B cell (primary cell): ENCODE measurements at regions not wholly inside any gene's neighbourhood (a gene's known extent, or its start where the extent isn't known, plus 50 kb on each side); places are given as distances from the start of the nearest gene placed in this dataset.

Experiments used
- ATAC-seq: fragments of 200-7000 bp; cut with Tn5 transposase; one replicate; pipeline ENCODE4 v1.10.0; 2021; ENCODE audit warnings: low read depth, mild to moderate bottlenecking, moderate number of reproducible peaks, moderate library complexity
- CTCF ChIA-PET: fragments of 350-600 bp; sonication (Branson Sonifier 250); formaldehyde crosslinking; loops from one replicate; lab custom pipeline; 2021; ENCODE audit warnings: antibody characterized with exemption, inconsistent platforms; lab: Charles Lee
- POLR2A ChIA-PET: fragments of 350-600 bp; sonication (Branson Sonifier 250); formaldehyde crosslinking; loops from one replicate; lab custom pipeline; 2021; ENCODE audit warnings: antibody characterized with exemption; lab: Charles Lee
- DNase-seq: peaks from one replicate; pipeline ENCODE4 v3.0.0; 2013
- H2AFZ ChIP-seq: 2 replicates; pipeline ENCODE4 v1.6.1; 2012; ENCODE audit warnings: mild to moderate bottlenecking, low read depth, low read length; ENCODE audit not compliant: insufficient read depth, poor library complexity, severe bottlenecking
- H3K27ac ChIP-seq, 2 donors: 1 replicate in 1 of 2; 2 replicates in 1 of 2; pipeline ENCODE4 v1.5.1; 2012 to 2013; ENCODE audit warnings: low read length in 2 of 2, mild to moderate bottlenecking in 2 of 2, moderate library complexity in 1 of 2
- H3K27me3 ChIP-seq, 4 experiments: fragments of 200-600 bp in 1 of 4; sonication (generic) in 1 of 4; replicated peaks in 1 of 4; 1 replicate in 2 of 4; 2 replicates in 2 of 4; pipeline versions ENCODE4 v1.6.1 to v1.7.0; 2013 to 2016; ENCODE audit warnings: low read length in 3 of 4, mild to moderate bottlenecking in 2 of 4, mixed read lengths in 1 of 4, moderate library complexity in 1 of 4; ENCODE audit not compliant: insufficient read depth in 4 of 4, control insufficient read depth in 3 of 4; ENCODE audit errors: control extremely low read depth in 1 of 4
- H3K36me3 ChIP-seq, 2 experiments: replicated peaks in 1 of 2; 1 replicate in 1 of 2; 2 replicates in 1 of 2; pipeline versions ENCODE4 v1.6.1 to v1.7.1; 2013; ENCODE audit warnings: low read length in 1 of 2; ENCODE audit not compliant: insufficient read depth in 2 of 2, control insufficient read depth in 1 of 2; ENCODE audit errors: control extremely low read depth in 1 of 2, extremely low read depth in 1 of 2
- H3K4me1 ChIP-seq, 2 donors: fragments of 200-600 bp in 1 of 2; sonication (generic) in 1 of 2; 1 replicate in 1 of 2; 2 replicates in 1 of 2; pipeline versions ENCODE4 v1.5.1 to v1.6.1; 2013 to 2017; ENCODE audit warnings: low read length in 2 of 2; ENCODE audit not compliant: control insufficient read depth in 2 of 2, insufficient read depth in 2 of 2
- H3K4me2 ChIP-seq: replicated peaks from 2 replicates; pipeline ENCODE3; 2012; ENCODE audit warnings: mild to moderate bottlenecking, low read depth, low read length; ENCODE audit not compliant: poor library complexity, severe bottlenecking
- H3K4me3 ChIP-seq, 5 experiments: fragments of 200-600 bp in 1 of 5; sonication (generic) in 1 of 5; 1 replicate in 3 of 5; 2 replicates in 2 of 5; pipeline versions ENCODE4 v1.5.1 to v1.7.0; 2011 to 2016; ENCODE audit warnings: low read length in 4 of 5, mild to moderate bottlenecking in 4 of 5, low read depth in 2 of 5, control low read depth in 1 of 5, moderate library complexity in 1 of 5; ENCODE audit not compliant: insufficient read depth in 1 of 5; ENCODE audit errors: control extremely low read depth in 1 of 5, extremely low read depth in 1 of 5
- H3K79me2 ChIP-seq: fragments of 200-600 bp; sonication (generic); one replicate; pipeline ENCODE4 v1.6.0; 2016; ENCODE audit warnings: low read length; ENCODE audit not compliant: control insufficient read depth, insufficient read depth
- H3K9ac ChIP-seq: fragments of 200-600 bp; sonication (generic); 2 replicates; pipeline ENCODE4 v1.6.1; 2017; ENCODE audit warnings: mild to moderate bottlenecking, low read length, moderate library complexity
- H3K9me3 ChIP-seq, 3 donors: one replicate each; pipeline versions ENCODE4 v1.6.1 to v1.7.1; 2013; ENCODE audit warnings: low read length in 2 of 3; ENCODE audit not compliant: control insufficient read depth in 2 of 3, insufficient read depth in 1 of 3; ENCODE audit errors: control extremely low read depth in 1 of 3
- H4K20me1 ChIP-seq: 2 replicates; pipeline ENCODE4 v1.6.0; 2012; ENCODE audit warnings: mild to moderate bottlenecking, low read length; ENCODE audit not compliant: insufficient read depth, control insufficient read depth, poor library complexity, severe bottlenecking
- H3K27ac Mint-ChIP-seq: one replicate; pipeline ENCODE4 v1.8.0; 2021; ENCODE audit warnings: mixed read lengths
- H3K27me3 Mint-ChIP-seq: one replicate; pipeline ENCODE4 v1.8.0; 2021; ENCODE audit warnings: mixed read lengths
- H3K4me1 Mint-ChIP-seq: one replicate; pipeline ENCODE4 v1.8.0; 2021; ENCODE audit warnings: mixed read lengths
- H3K4me3 Mint-ChIP-seq: one replicate; pipeline ENCODE4 v1.8.0; 2021; ENCODE audit warnings: mixed read lengths
- H3K9me3 Mint-ChIP-seq: one replicate; pipeline ENCODE4 v1.8.0; 2022; ENCODE audit warnings: mixed read lengths; ENCODE audit not compliant: insufficient read depth
- CTCF ChIP-seq: fragments of 200-600 bp; IDR thresholded peaks from one replicate; pipeline ENCODE4 v1.8.0; 2022; ENCODE audit warnings: antibody characterized with exemption, mild to moderate bottlenecking
- EZH2 ChIP-seq: IDR thresholded peaks from 2 replicates; pipeline ENCODE4 v1.6.1; 2012; ENCODE audit warnings: borderline replicate concordance, low read depth, mild to moderate bottlenecking, moderate library complexity, low read length; ENCODE audit not compliant: insufficient read depth, poor library complexity, severe bottlenecking
- WGBS: methylation state at CpG from one replicate; pipeline ENCODE4 v1.1.5; 2013; ENCODE audit warnings: missing lambda C conversion rate; ENCODE audit not compliant: insufficient coverage; 5-methylcytosine and 5-hydroxymethylcytosine counted together
- intact Hi-C: fragments of 100-400 bp; cut with micrococcal nuclease; formaldehyde crosslinking; loops from one replicate; pipeline ENCODE4 v1.10.0; 2022

DNA sequence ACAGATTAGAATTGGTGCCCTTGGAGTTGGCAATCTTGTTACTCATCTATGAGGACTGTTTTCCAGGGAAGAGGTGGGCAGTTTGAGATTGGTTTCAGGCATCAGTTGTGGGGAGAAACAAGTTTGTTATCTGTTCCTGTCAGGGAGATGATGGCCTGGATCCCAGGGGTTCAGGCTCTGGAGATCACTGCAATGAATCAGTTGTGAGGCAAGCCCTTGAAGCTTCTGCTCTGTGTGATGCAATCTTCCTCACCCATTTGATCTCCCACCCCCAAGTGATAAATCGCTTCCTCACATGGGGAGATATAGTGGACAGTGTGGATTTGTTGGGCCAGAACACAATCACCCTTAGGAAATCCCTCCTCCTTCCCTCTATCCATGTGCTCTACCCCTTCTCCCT, 276.6 kb upstream of the LRTM1 start:
- Mint-ChIP-seq H3K9me3 (no peaks in the 10 kb centered on the region), H3K27me3 (no peaks in the 10 kb centered on the region), H3K27ac (no peak overlapping the region), H3K4me3 (no peak overlapping the region), H3K4me1 (no peaks in the 10 kb centered on the region)
- Histone ChIP-seq H3K27ac (no peak overlapping the region), H3K4me1 (no peaks in the 10 kb centered on the region), H4K20me1 (no peaks in the 10 kb centered on the region), H3K36me3 (no peaks in the 10 kb centered on the region), H3K4me3 (no peak overlapping the region), H3K27me3 (no peaks in the 10 kb centered on the region), H3K9me3 (no peaks in the 10 kb centered on the region), H2AFZ (no peak overlapping the region), H3K9ac (no peak overlapping the region), H3K4me2 (no peak overlapping the region), H3K79me2 (no peaks in the 10 kb centered on the region)
- POLR2A ChIA-PET = no interaction called here
- no CpG with 5 or more reads among the region's 1 CpG for WGBS
- DNase-seq (no peak), ATAC-seq (no peak)
- intact Hi-C loops = no loop called here
- TF ChIP-seq EZH2 = no peak
- TF ChIP-seq CTCF = no peak
- CTCF ChIA-PET = no interaction called here

- ChIA-PET CTCF (no interaction called here), POLR2A (no interaction called here)
- H3K36me3 ChIP-seq = no peaks in the 10 kb centered on the region
- H3K9ac ChIP-seq = no peak overlapping the region
- H3K27me3 Mint-ChIP-seq = no peaks in the 10 kb centered on the region
- H3K27me3 ChIP-seq = no peaks in the 10 kb centered on the region
- no peak for ATAC-seq
- no peaks in the 10 kb centered on the region for H3K79me2 ChIP-seq
- H3K4me1 ChIP-seq = no peaks in the 10 kb centered on the region
- 63% methylated on average over 1 of the region's 4 CpGs for WGBS
- no peak for TF ChIP-seq CTCF
- no peak for TF ChIP-seq EZH2
- no peak overlapping the region for H3K27ac ChIP-seq
- no peak overlapping the region for H3K27ac Mint-ChIP-seq
- no peaks in the 10 kb centered on the region for H3K9me3 Mint-ChIP-seq
- no peaks in the 10 kb centered on the region for H4K20me1 ChIP-seq
- no peaks in the 10 kb centered on the region for H3K9me3 ChIP-seq
- intact Hi-C loops = no loop called here
- no peak for DNase-seq
- no peak overlapping the region for H3K4me3 Mint-ChIP-seq
- H2AFZ ChIP-seq = no peak overlapping the region
- no peak overlapping the region for H3K4me3 ChIP-seq
- no peak overlapping the region for H3K4me2 ChIP-seq
- no peaks in the 10 kb centered on the region for H3K4me1 Mint-ChIP-seq
Observed at GRCh38 chr3:55203546-55203945, 275.7 kb upstream of the LRTM1 start.
